Glutamatergic neuron (in vitro differentiated cells): ENCODE measurements at regions not wholly inside any gene's neighbourhood (a gene's known extent, or its start where the extent isn't known, plus 50 kb on each side); places are given as distances from the start of the nearest gene placed in this dataset.

ENCODE experiments used
- DNase-seq: peaks from one replicate; pipeline ENCODE4 v3.0.0; 2022
- H3K27ac Mint-ChIP-seq: one replicate; pipeline ENCODE4 v1.8.0; 2020; ENCODE audit warnings: mild to moderate bottlenecking, mixed read lengths, inconsistent platforms; ENCODE audit not compliant: unreplicated experiment
- H3K27me3 Mint-ChIP-seq: one replicate; pipeline ENCODE4 v1.8.0; 2020; ENCODE audit warnings: mild to moderate bottlenecking, moderate library complexity, mixed read lengths, inconsistent platforms; ENCODE audit not compliant: unreplicated experiment
- H3K36me3 Mint-ChIP-seq: one replicate; pipeline ENCODE4 v1.8.0; 2020; ENCODE audit warnings: mild to moderate bottlenecking, mixed read lengths, inconsistent platforms; ENCODE audit not compliant: unreplicated experiment
- H3K4me1 Mint-ChIP-seq: one replicate; pipeline ENCODE4 v1.8.0; 2020; ENCODE audit warnings: mild to moderate bottlenecking, low read depth, mixed read lengths, inconsistent platforms; ENCODE audit not compliant: unreplicated experiment
- H3K4me3 Mint-ChIP-seq: one replicate; pipeline ENCODE4 v1.8.0; 2020; ENCODE audit warnings: mild to moderate bottlenecking, mixed read lengths, inconsistent platforms; ENCODE audit not compliant: unreplicated experiment
- H3K9me3 Mint-ChIP-seq: one replicate; pipeline ENCODE4 v1.8.0; 2020; ENCODE audit warnings: mild to moderate bottlenecking, moderate library complexity, mixed read lengths, inconsistent platforms; ENCODE audit not compliant: unreplicated experiment
- TF ChIP-seq, protein P1 (sequence below): fragments of 200-600 bp; sonication (generic); IDR thresholded peaks from one replicate; pipeline ENCODE4 v1.5.0; 2021; ENCODE audit not compliant: partially characterized antibody, unreplicated experiment

DNA sequence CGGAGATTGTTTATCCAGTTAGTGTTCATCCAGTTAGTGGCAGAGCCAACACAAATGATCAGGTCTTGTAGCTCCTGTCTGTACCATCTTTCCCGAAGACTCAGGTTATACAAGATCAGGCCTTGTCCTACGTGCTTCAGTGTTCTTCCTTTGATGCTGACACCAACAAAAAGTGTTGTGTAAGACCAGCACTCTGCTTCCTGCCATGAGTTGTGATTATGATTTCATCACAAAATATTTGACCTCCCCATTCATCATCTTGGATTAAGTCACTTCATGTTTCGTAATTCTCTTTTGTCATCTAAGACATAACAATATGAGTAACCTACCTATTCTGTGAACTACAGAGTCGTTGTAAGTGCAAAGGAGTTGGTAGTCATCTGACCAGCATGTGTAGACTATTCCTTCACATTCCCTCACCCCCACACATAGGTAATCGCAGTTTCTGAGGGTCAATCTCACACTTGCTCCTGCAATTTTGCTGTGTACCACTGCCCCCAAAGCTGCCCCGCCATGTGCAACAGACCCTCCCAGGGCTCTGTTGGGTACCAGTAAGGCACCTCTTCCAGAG, 135.6 kb upstream of the SLC22A23 start:
- Mint-ChIP-seq H3K4me1 (no peaks in the 10 kb centered on the region), H3K27ac (no peak overlapping the region), H3K27me3 (peaks cover 1% of the 10 kb centered on the region), H3K4me3 (no peak overlapping the region), H3K9me3 (no peaks in the 10 kb centered on the region), H3K36me3 (peaks cover 5% of the 10 kb centered on the region)
- no peak for DNase-seq
- TF ChIP-seq, protein P1, sequence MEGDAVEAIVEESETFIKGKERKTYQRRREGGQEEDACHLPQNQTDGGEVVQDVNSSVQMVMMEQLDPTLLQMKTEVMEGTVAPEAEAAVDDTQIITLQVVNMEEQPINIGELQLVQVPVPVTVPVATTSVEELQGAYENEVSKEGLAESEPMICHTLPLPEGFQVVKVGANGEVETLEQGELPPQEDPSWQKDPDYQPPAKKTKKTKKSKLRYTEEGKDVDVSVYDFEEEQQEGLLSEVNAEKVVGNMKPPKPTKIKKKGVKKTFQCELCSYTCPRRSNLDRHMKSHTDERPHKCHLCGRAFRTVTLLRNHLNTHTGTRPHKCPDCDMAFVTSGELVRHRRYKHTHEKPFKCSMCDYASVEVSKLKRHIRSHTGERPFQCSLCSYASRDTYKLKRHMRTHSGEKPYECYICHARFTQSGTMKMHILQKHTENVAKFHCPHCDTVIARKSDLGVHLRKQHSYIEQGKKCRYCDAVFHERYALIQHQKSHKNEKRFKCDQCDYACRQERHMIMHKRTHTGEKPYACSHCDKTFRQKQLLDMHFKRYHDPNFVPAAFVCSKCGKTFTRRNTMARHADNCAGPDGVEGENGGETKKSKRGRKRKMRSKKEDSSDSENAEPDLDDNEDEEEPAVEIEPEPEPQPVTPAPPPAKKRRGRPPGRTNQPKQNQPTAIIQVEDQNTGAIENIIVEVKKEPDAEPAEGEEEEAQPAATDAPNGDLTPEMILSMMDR = no peak

DNA sequence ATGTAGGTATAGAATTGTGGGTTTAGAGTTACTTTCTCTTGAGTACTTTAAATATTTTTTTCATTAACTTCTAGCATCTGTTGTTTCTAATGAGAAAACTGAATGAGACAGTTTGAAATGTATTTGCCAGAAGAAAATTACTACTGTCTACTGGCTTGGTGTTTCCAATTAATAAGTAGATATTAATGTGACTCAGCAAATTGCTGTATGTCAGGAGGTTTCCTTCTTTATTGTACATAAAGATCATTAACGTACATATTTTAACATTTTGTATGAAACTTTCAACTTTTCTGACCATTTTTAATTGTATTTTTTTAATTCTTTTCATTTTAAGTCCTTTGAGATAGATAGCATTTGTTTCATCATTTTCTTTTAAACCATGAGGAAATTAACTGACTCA, 135.1 kb upstream of the SLC22A23 start:
- Mint-ChIP-seq H3K36me3 (peaks cover 5% of the 10 kb centered on the region), H3K27me3 (peaks cover 1% of the 10 kb centered on the region), H3K9me3 (no peaks in the 10 kb centered on the region), H3K4me3 (no peak overlapping the region), H3K27ac (no peak overlapping the region), H3K4me1 (no peaks in the 10 kb centered on the region)
- TF ChIP-seq, protein P1 = no peak
- no peak for DNase-seq

DNA sequence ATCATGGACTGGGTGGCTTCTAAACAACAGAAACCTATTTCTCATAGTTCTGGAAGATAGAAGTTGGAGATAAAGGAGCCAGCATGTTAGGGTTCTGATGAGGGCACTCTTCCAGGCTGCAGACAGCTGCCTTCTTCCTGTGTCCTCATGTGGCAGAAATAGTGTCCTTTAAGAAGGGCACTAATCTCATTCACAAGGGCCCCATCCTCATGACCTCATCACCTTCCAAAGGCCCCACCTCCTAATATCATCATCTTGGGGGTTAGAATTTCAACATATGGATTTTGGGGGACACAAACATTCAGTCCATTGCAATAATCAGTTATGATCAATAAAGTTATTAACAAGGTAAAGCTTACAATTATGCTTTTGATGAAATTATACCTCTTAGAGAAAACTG, 130.8 kb upstream of the SLC22A23 start:
- Mint-ChIP-seq H3K4me1 (peaks cover 4% of the 10 kb centered on the region), H3K27me3 (peaks cover 1% of the 10 kb centered on the region), H3K4me3 (no peak overlapping the region), H3K27ac (no peak overlapping the region), H3K9me3 (no peaks in the 10 kb centered on the region), H3K36me3 (peaks cover 5% of the 10 kb centered on the region)
- TF ChIP-seq, protein P1 = no peak
- DNase-seq = no peak

DNA sequence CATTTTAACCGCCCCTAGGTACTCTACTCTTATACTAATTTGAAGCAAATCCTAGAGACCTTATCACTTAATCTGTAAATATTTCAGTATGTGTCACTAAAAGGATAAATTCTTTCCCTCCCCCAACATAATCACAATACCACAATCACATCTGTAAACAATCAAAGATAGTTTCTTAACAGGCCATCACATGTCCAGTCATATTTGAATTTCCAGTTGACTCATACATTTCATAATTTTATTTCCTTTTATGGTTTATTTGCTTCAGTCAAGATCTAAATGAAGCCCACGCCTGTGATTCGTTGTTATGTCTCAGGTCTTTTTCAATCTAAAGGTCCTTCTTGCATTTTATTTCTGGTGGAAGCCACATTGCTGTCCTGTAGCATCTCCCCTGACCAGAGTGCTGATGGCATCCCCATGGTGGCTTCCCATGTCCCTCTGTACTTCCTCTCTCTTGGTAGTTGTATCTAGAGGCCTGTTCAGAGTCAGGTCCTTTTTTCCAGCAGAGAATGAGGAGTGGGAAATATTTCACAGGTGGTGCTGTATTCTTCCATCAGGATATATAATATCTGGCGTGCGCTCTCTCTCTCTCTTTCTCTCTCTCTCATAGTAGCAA, 128.6 kb upstream of the SLC22A23 start:
- no peak for DNase-seq
- no peaks in the 10 kb centered on the region for H3K36me3 Mint-ChIP-seq
- TF ChIP-seq, protein P1 = no peak
- no peak overlapping the region for H3K27ac Mint-ChIP-seq
- H3K4me3 Mint-ChIP-seq = no peak overlapping the region
- peaks cover 1% of the 10 kb centered on the region for H3K27me3 Mint-ChIP-seq
- H3K9me3 Mint-ChIP-seq = no peaks in the 10 kb centered on the region
- H3K4me1 Mint-ChIP-seq = peaks cover 8% of the 10 kb centered on the region

DNA sequence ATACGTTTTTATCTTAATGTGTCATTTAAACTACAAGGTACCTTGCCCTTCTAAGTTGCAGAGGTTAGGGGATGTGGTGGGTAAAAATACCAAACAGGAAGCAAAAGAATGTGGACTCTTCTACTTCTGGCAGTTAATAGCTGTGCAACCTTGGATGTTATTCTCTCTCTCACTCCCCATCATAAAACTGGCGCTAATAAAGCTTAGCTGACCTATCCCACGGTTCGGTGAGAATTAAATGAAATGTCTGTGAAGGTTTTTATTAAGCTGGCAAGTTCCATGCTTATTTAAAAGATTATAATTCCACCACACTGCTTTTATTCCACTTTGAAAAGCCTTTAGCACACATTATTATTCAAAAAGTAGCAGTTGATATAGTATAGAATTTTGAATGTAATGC, 127.8 kb upstream of the SLC22A23 start:
- TF ChIP-seq, protein P1 = no peak
- no peak overlapping the region for H3K4me3 Mint-ChIP-seq
- no peak overlapping the region for H3K27ac Mint-ChIP-seq
- no peaks in the 10 kb centered on the region for H3K36me3 Mint-ChIP-seq
- H3K9me3 Mint-ChIP-seq = no peaks in the 10 kb centered on the region
- DNase-seq = no peak
- H3K4me1 Mint-ChIP-seq = peaks cover 14% of the 10 kb centered on the region
- H3K27me3 Mint-ChIP-seq = peaks cover 2% of the 10 kb centered on the region
